Endothelial cell of umbilical vein (primary cell): ENCODE measurements at regions not wholly inside any gene's neighbourhood (a gene's known extent, or its start where the extent isn't known, plus 50 kb on each side); places are given as distances from the start of the nearest gene placed in this dataset. TPM values are rescaled to one million over a fixed set of nuclear protein-coding genes. Genes with fewer than 3 reads are reported as not detected.

ENCODE experiments used
- BruUV-seq: library from RNA; stranded (reverse); fragments of 400-500 nt; replicated peaks from 2 replicates; lab custom pipeline; 2021; lab: Mats Ljungman, UMichigan
- CTCF ChIA-PET: fragments of 300-600, 350-600 bp; sonication (Branson Sonifier 250); formaldehyde crosslinking; loops from one replicate; lab custom pipeline; 2021; ENCODE audit warnings: antibody characterized with exemption, inconsistent platforms; lab: Charles Lee
- POLR2A ChIA-PET: fragments of 300-600, 350-600 bp; sonication (Branson Sonifier 250); formaldehyde crosslinking; loops from one replicate; lab custom pipeline; 2021; ENCODE audit warnings: antibody characterized with exemption, inconsistent platforms; lab: Charles Lee
- DNase-seq: peaks from one replicate; pipeline ENCODE4 v3.0.0-alpha.2; 2011; ENCODE audit warnings: low read depth, low spot score
- FAIRE-seq: peaks from 2 replicates; lab custom pipeline; 2011; peaks lifted over from hg19 to GRCh38; lab: Jason Lieb, UNC
- H2AFZ ChIP-seq: 2 replicates; pipeline ENCODE4 v1.6.0; 2012; ENCODE audit warnings: low read depth, low read length, control low read depth, inconsistent platforms
- H3K27ac ChIP-seq: 2 replicates; pipeline ENCODE4 v1.5.1; 2011; ENCODE audit warnings: low read depth, mild to moderate bottlenecking, control low read depth, low read length, moderate library complexity; ENCODE audit not compliant: insufficient read depth
- H3K27me3 ChIP-seq, 2 experiments: 2 replicates each; pipeline versions ENCODE4 v1.6.0 to v1.6.1; 2011; ENCODE audit warnings: low read length in 2 of 2, mixed read lengths in 1 of 2; ENCODE audit not compliant: control insufficient read depth in 2 of 2, insufficient read depth in 2 of 2
- H3K36me3 ChIP-seq, 2 experiments: 2 replicates in 1 of 2; 3 replicates in 1 of 2; pipeline ENCODE4 v1.5.1; 2011; ENCODE audit warnings: low read length in 2 of 2, mild to moderate bottlenecking in 1 of 2, moderate library complexity in 1 of 2; ENCODE audit not compliant: control insufficient read depth in 2 of 2, insufficient read depth in 2 of 2; ENCODE audit errors: extremely low read depth in 1 of 2
- H3K4me1 ChIP-seq: 3 replicates; pipeline ENCODE4 v1.5.1; 2011; ENCODE audit warnings: mild to moderate bottlenecking, low read length; ENCODE audit not compliant: control insufficient read depth, insufficient read depth; ENCODE audit errors: extremely low read depth
- H3K4me2 ChIP-seq: 2 replicates; pipeline ENCODE4 v1.6.1; 2011; ENCODE audit warnings: low read length, control low read depth, mixed read lengths; ENCODE audit not compliant: insufficient read depth
- H3K4me3 ChIP-seq, 3 experiments: fragments of 200-600 bp in 1 of 3; sonication (generic), shearing (Covaris generic) in 1 of 3; replicated peaks in 1 of 3; 2 replicates each; pipeline ENCODE4 v1.5.1; 2011 to 2016; ENCODE audit warnings: control low read depth in 3 of 3, low read length in 3 of 3, mild to moderate bottlenecking in 2 of 3, inconsistent platforms in 1 of 3, low read depth in 1 of 3, moderate library complexity in 1 of 3; ENCODE audit not compliant: insufficient read depth in 1 of 3
- H3K79me2 ChIP-seq: 2 replicates; pipeline ENCODE4 v1.6.0; 2012; ENCODE audit warnings: low read length, inconsistent platforms; ENCODE audit not compliant: control insufficient read depth, insufficient read depth
- H3K9ac ChIP-seq: replicated peaks from 2 replicates; pipeline ENCODE3; 2011; ENCODE audit warnings: low read length, control low read depth; ENCODE audit not compliant: insufficient read depth; ENCODE audit errors: extremely low read depth
- H3K9me1 ChIP-seq: replicated peaks from 3 replicates; pipeline ENCODE4 v1.6.0; 2011; ENCODE audit warnings: mild to moderate bottlenecking, low read length; ENCODE audit not compliant: control insufficient read depth, insufficient read depth; ENCODE audit errors: extremely low read depth
- H3K9me3 ChIP-seq: replicated peaks from 2 replicates; pipeline ENCODE4 v1.5.1; 2012; ENCODE audit warnings: low read length, inconsistent platforms; ENCODE audit not compliant: control insufficient read depth, insufficient read depth
- H4K20me1 ChIP-seq: replicated peaks from 2 replicates; pipeline ENCODE3; 2011; ENCODE audit warnings: mild to moderate bottlenecking, low read length; ENCODE audit not compliant: control insufficient read depth, insufficient read depth; ENCODE audit errors: extremely low read depth
- FOS ChIP-seq: IDR thresholded peaks from 2 replicates; pipeline ENCODE4 v1.6.1; 2011; ENCODE audit warnings: mild to moderate bottlenecking, low read length, moderate library complexity, borderline replicate concordance; ENCODE audit not compliant: insufficient read depth
- GATA2 ChIP-seq: IDR thresholded peaks from 2 replicates; pipeline ENCODE4 v1.7.0; 2011; ENCODE audit warnings: low read depth, mild to moderate bottlenecking, moderate library complexity, mixed read lengths, low read length; ENCODE audit not compliant: insufficient read length, insufficient read depth
- MAX ChIP-seq: IDR thresholded peaks from 2 replicates; pipeline ENCODE4 v1.6.1; 2011; ENCODE audit not compliant: insufficient read depth, insufficient read length
- POLR2A ChIP-seq: IDR thresholded peaks from 2 replicates; pipeline ENCODE4 v1.6.1; 2012; ENCODE audit warnings: low read depth, mild to moderate bottlenecking, control low read depth, low read length
- POLR2AphosphoS5 ChIP-seq: IDR thresholded peaks from 2 replicates; pipeline ENCODE4 v1.6.1; 2012; ENCODE audit warnings: low read depth, mild to moderate bottlenecking, control low read depth, low read length, moderate library complexity; ENCODE audit not compliant: insufficient read depth
- dilution Hi-C: fragments of 300-500 bp; cut with MboI; formaldehyde crosslinking; loops from one replicate; pipeline ENCODE4 v1.15.0; 2019; ENCODE audit warnings: low sequenced_read_pairs; ENCODE audit not compliant: extremely low pct_ligation_motif_present
- intact Hi-C: fragments of 100-400 bp; cut with micrococcal nuclease; formaldehyde crosslinking; loops from one replicate; pipeline ENCODE4 v1.10.0; 2022
- small RNA-seq: library from RNA; depleted of rRNA; stranded (forward); fragments of <200 nt; gene quantifications from one replicate; pipeline ENCODE3, GENCODE V24; 2012; ENCODE audit warnings: low replicate concordance, low read depth; ENCODE audit not compliant: insufficient read depth, insufficient read length

- Histone ChIP-seq H3K27me3 (no peaks in the 10 kb centered on the region), H3K36me3 (no peaks in the 10 kb centered on the region), H3K4me1 (no peaks in the 10 kb centered on the region), H4K20me1 (no peaks in the 10 kb centered on the region), H3K9me1 (no peaks in the 10 kb centered on the region), H2AFZ (no peak overlapping the region), H3K27ac (no peak overlapping the region), H3K9me3 (no peaks in the 10 kb centered on the region), H3K79me2 (no peaks in the 10 kb centered on the region), H3K4me2 (no peak overlapping the region), H3K9ac (no peak overlapping the region), H3K4me3 (no peak overlapping the region)
- POLR2A ChIA-PET = no interaction called here
- FAIRE-seq (no peak), DNase-seq (no peak)
- dilution Hi-C loops = no loop called here
- CTCF ChIA-PET = no interaction called here
- BruUV-seq = no TSS peak
- intact Hi-C loops = no loop called here
- TF ChIP-seq GATA2 (no peak), POLR2AphosphoS5 (no peak), POLR2A (no peak), FOS (no peak)
Observed at GRCh38 chr10:7467031-7467667, 56.3 kb upstream of the SFMBT2 start.

- no peaks in the 10 kb centered on the region for H3K79me2 ChIP-seq
- H3K9me3 ChIP-seq = no peaks in the 10 kb centered on the region
- H3K9ac ChIP-seq = no peak overlapping the region
- no peaks in the 10 kb centered on the region for H4K20me1 ChIP-seq
- H3K36me3 ChIP-seq = no peaks in the 10 kb centered on the region
- dilution Hi-C loops (no loop called here), intact Hi-C loops (no loop called here)
- no peak overlapping the region for H3K4me2 ChIP-seq
- CTCF ChIA-PET = no interaction called here
- no peaks in the 10 kb centered on the region for H3K4me1 ChIP-seq
- H3K9me1 ChIP-seq = no peaks in the 10 kb centered on the region
- H3K27me3 ChIP-seq = no peaks in the 10 kb centered on the region
- POLR2A ChIA-PET = no interaction called here
- DNase-seq (no peak), FAIRE-seq (no peak)
- no peak overlapping the region for H3K4me3 ChIP-seq
- no TSS peak for BruUV-seq
- H2AFZ ChIP-seq = no peak overlapping the region
- no peak overlapping the region for H3K27ac ChIP-seq
- TF ChIP-seq MAX (no peak), GATA2 (no peak)
Observed at GRCh38 chr10:7464691-7465090, 53.9 kb upstream of the SFMBT2 start.

Small RNA genes in the stretch of these regions (small RNA-seq; reads per million reads assigned to genes)
- gene RNU6-535P = not detected
